NCI-H2196 (cell line): ENCODE measurements at regions not wholly inside any gene's neighbourhood (a gene's known extent, or its start where the extent isn't known, plus 50 kb on each side); places are given as distances from the start of the nearest gene placed in this dataset.

Experiments used
- DNase-seq: peaks from one replicate; lab custom pipeline; 2025; ENCODE audit not compliant: unreplicated experiment; lab: John Stamatoyannopoulos, UW

- DNase-seq, result no peak
Measured at GRCh38 chr3:66744521-66744920, 243.7 kb upstream of the LRIG1 start.

GRCh38 chr3:66744986-66745385 is 244.2 kb upstream of the LRIG1 start:
- DNase-seq, result no peak

- no peak for DNase-seq
Measured at GRCh38 chr3:66747261-66747660, 246.4 kb upstream of the LRIG1 start.

GRCh38 chr3:66747696-66748095 is 246.9 kb upstream of the LRIG1 start:
- DNase-seq, result no peak

- no peak for DNase-seq
Measured at GRCh38 chr3:66748175-66748876, 247.5 kb upstream of the LRIG1 start.

GRCh38 chr3:66751842-66752241 is 246.3 kb upstream of the KBTBD8 start:
- no peak for DNase-seq

GRCh38 chr3:66753670-66754069 is 244.4 kb upstream of the KBTBD8 start:
- no peak for DNase-seq

GRCh38 chr3:66754613-66755012 is 243.5 kb upstream of the KBTBD8 start:
- DNase-seq, result no peak

GRCh38 chr3:66755924-66756323 is 242.2 kb upstream of the KBTBD8 start:
- no peak for DNase-seq

GRCh38 chr3:66756468-66757036 is 241.6 kb upstream of the KBTBD8 start:
- DNase-seq, result no peak

- DNase-seq, result no peak
Measured at GRCh38 chr3:66761093-66761780, 236.9 kb upstream of the KBTBD8 start.

- no peak for DNase-seq
Measured at GRCh38 chr3:66762916-66763693, 235.0 kb upstream of the KBTBD8 start.

- no peak for DNase-seq
Measured at GRCh38 chr3:66778107-66778506, 220.0 kb upstream of the KBTBD8 start.

- no peak for DNase-seq
Measured at GRCh38 chr3:66778777-66779176, 219.3 kb upstream of the KBTBD8 start.

- DNase-seq, result no peak
Measured at GRCh38 chr3:66785191-66785909, 212.8 kb upstream of the KBTBD8 start.

- no peak for DNase-seq
Measured at GRCh38 chr3:66789580-66790237, 208.4 kb upstream of the KBTBD8 start.

- no peak for DNase-seq
Measured at GRCh38 chr3:66792086-66792485, 206.0 kb upstream of the KBTBD8 start.

GRCh38 chr3:66795365-66795764 is 202.7 kb upstream of the KBTBD8 start:
- no peak for DNase-seq

- no peak for DNase-seq
Measured at GRCh38 chr3:66796343-66796742, 201.8 kb upstream of the KBTBD8 start.

GRCh38 chr3:66797889-66798560 is 200.1 kb upstream of the KBTBD8 start:
- DNase-seq, result no peak
